ENCODE measurements at regions not wholly inside any gene's neighbourhood (a gene's known extent, or its start where the extent isn't known, plus 50 kb on each side); places are given as distances from the start of the nearest gene placed in this dataset.

GRCh38 chrX:26414534-26414933 is 198.6 kb downstream of the MAGEB5 start:
- ChIA-PET POLR2A (no interaction called here), CTCF (no interaction called here)

GRCh38 chrX:26411045-26411444 is 195.1 kb downstream of the MAGEB5 start:
- POLR2A ChIA-PET: no interaction called here
- CTCF ChIA-PET: no interaction called here

GRCh38 chrX:26409636-26410035 is 193.7 kb downstream of the MAGEB5 start:
- ChIA-PET POLR2A (no interaction called here), CTCF (no interaction called here)

- CTCF ChIA-PET: interaction anchor here (0.6 kb wide), 1 partner anchor 46 kb away, joined by 3 read pairs; no protein-coding TSS in a partner anchor
- POLR2A ChIA-PET: no interaction called here
Observed at GRCh38 chrX:26387906-26388305, 171.9 kb downstream of the MAGEB5 start.

GRCh38 chrX:26376037-26376708 is 160.2 kb downstream of the MAGEB5 start:
- CTCF ChIA-PET: no interaction called here
- POLR2A ChIA-PET: no interaction called here

GRCh38 chrX:26375346-26375745 is 159.4 kb downstream of the MAGEB5 start:
- POLR2A ChIA-PET: no interaction called here
- CTCF ChIA-PET: no interaction called here

GRCh38 chrX:26373829-26374228 is 157.9 kb downstream of the MAGEB5 start:
- CTCF ChIA-PET: interaction anchor here (0.7 kb wide), 1 partner anchor 830 kb away, joined by 3 read pairs; no protein-coding TSS in a partner anchor
- POLR2A ChIA-PET: no interaction called here

- CTCF ChIA-PET: no interaction called here
- POLR2A ChIA-PET: no interaction called here
Observed at GRCh38 chrX:26352891-26353430, 137.0 kb downstream of the MAGEB5 start.

GRCh38 chrX:26347171-26347570 is 131.2 kb downstream of the MAGEB5 start:
- ChIA-PET POLR2A (no interaction called here), CTCF (no interaction called here)

GRCh38 chrX:26334232-26334631 is 118.3 kb downstream of the MAGEB5 start:
- POLR2A ChIA-PET: no interaction called here
- CTCF ChIA-PET: no interaction called here

GRCh38 chrX:26328608-26329319 is 112.8 kb downstream of the MAGEB5 start:
- ChIA-PET POLR2A (no interaction called here), CTCF (no interaction called here)

GRCh38 chrX:26309262-26309661 is 93.3 kb downstream of the MAGEB5 start:
- CTCF ChIA-PET: no interaction called here
- POLR2A ChIA-PET: no interaction called here

- POLR2A ChIA-PET: no interaction called here
- CTCF ChIA-PET: no interaction called here
Observed at GRCh38 chrX:26295425-26295824, 79.5 kb downstream of the MAGEB5 start.

- POLR2A ChIA-PET: no interaction called here
- CTCF ChIA-PET: no interaction called here
Observed at GRCh38 chrX:26286836-26287235, 70.9 kb downstream of the MAGEB5 start.

Measured in activated CD8-positive, alpha-beta memory T cell treated with anti-CD3 and anti-CD28 coated beads for 36 hours (primary cell).